ENCODE measurements at regions not wholly inside any gene's neighbourhood (a gene's known extent, or its start where the extent isn't known, plus 50 kb on each side); places are given as distances from the start of the nearest gene placed in this dataset.

GRCh38 chr6:126787635-126788034 is 330.8 kb upstream of the RSPO3 start:
- no peak overlapping the region for H3K4me3 ChIP-seq
- no peak overlapping the region for H3K27ac ChIP-seq
- no peaks in the 10 kb centered on the region for H3K27me3 ChIP-seq
- intact Hi-C loops (cut with DNase I; ENCODE audit: low total_unique reads): no loop called here
- no peaks in the 10 kb centered on the region for H3K9me3 ChIP-seq
- no peak for DNase-seq (ENCODE audit: low spot score in 2 of 2)
- TF ChIP-seq POLR2AphosphoS5 (IDR thresholded peaks at IDR 0.05) (no peak), CTCF (IDR thresholded peaks at IDR 0.05) (no peak), POLR2A (IDR thresholded peaks at IDR 0.05) (no peak)
- no peaks in the 10 kb centered on the region for H3K36me3 ChIP-seq
- no peaks in the 10 kb centered on the region for H3K4me1 ChIP-seq

- Histone ChIP-seq H3K4me3 (no peak overlapping the region), H3K4me1 (no peaks in the 10 kb centered on the region), H3K27me3 (no peaks in the 10 kb centered on the region), H3K27ac (peak overlapping the region in 1 of 2 donors; percentile 28), H3K36me3 (no peaks in the 10 kb centered on the region), H3K9me3 (no peaks in the 10 kb centered on the region)
- intact Hi-C loops (cut with DNase I; ENCODE audit: low total_unique reads): no loop called here
- TF ChIP-seq POLR2AphosphoS5 (IDR thresholded peaks at IDR 0.05) (no peak), POLR2A (IDR thresholded peaks at IDR 0.05) (no peak), CTCF (IDR thresholded peaks at IDR 0.05) (no peak)
- no peak for DNase-seq (ENCODE audit: low spot score in 2 of 2)
Observed at GRCh38 chr6:126788861-126789365, 329.6 kb upstream of the RSPO3 start.

- Histone ChIP-seq H3K27ac (no peak overlapping the region), H3K9me3 (no peaks in the 10 kb centered on the region), H3K4me3 (no peak overlapping the region), H3K4me1 (no peaks in the 10 kb centered on the region), H3K36me3 (no peaks in the 10 kb centered on the region), H3K27me3 (no peaks in the 10 kb centered on the region)
- intact Hi-C loops (cut with DNase I; ENCODE audit: low total_unique reads): no loop called here
- no peak for TF ChIP-seq POLR2A (IDR thresholded peaks at IDR 0.05)
- no peak for TF ChIP-seq POLR2AphosphoS5 (IDR thresholded peaks at IDR 0.05)
- no peak for TF ChIP-seq CTCF (IDR thresholded peaks at IDR 0.05)
- no peak for DNase-seq (ENCODE audit: low spot score in 2 of 2)
Observed at GRCh38 chr6:126792340-126793085, 326.0 kb upstream of the RSPO3 start.

GRCh38 chr6:126795161-126795560 is 323.3 kb upstream of the RSPO3 start:
- intact Hi-C loops (cut with DNase I; ENCODE audit: low total_unique reads): no loop called here
- DNase-seq (ENCODE audit: low spot score in 2 of 2): no peak
- Histone ChIP-seq H3K27ac (no peak overlapping the region), H3K36me3 (no peaks in the 10 kb centered on the region), H3K27me3 (no peaks in the 10 kb centered on the region), H3K4me3 (no peak overlapping the region), H3K4me1 (no peaks in the 10 kb centered on the region), H3K9me3 (no peaks in the 10 kb centered on the region)
- no peak for TF ChIP-seq CTCF (IDR thresholded peaks at IDR 0.05)
- TF ChIP-seq POLR2AphosphoS5 (IDR thresholded peaks at IDR 0.05): no peak
- no peak for TF ChIP-seq POLR2A (IDR thresholded peaks at IDR 0.05)

GRCh38 chr6:126797981-126798380 is 320.5 kb upstream of the RSPO3 start:
- no peaks in the 10 kb centered on the region for H3K36me3 ChIP-seq
- no peak overlapping the region for H3K4me3 ChIP-seq
- no peak for DNase-seq (ENCODE audit: low spot score in 2 of 2)
- TF ChIP-seq POLR2AphosphoS5 (IDR thresholded peaks at IDR 0.05) (no peak), CTCF (IDR thresholded peaks at IDR 0.05) (no peak), POLR2A (IDR thresholded peaks at IDR 0.05) (no peak)
- no peaks in the 10 kb centered on the region for H3K9me3 ChIP-seq
- no peak overlapping the region for H3K27ac ChIP-seq
- intact Hi-C loops (cut with DNase I; ENCODE audit: low total_unique reads): no loop called here
- no peaks in the 10 kb centered on the region for H3K4me1 ChIP-seq
- no peaks in the 10 kb centered on the region for H3K27me3 ChIP-seq
